ENCODE measurements at regions not wholly inside any gene's neighbourhood (a gene's known extent, or its start where the extent isn't known, plus 50 kb on each side); places are given as distances from the start of the nearest gene placed in this dataset.

GRCh38 chrX:11893933-11894710 is 136.1 kb downstream of the MSL3 start:
- TF ChIP-seq RFX5 (IDR thresholded peaks at IDR 0.05) (no peak), CTCF (IDR thresholded peaks at IDR 0.05) (no peak), RNF2 (IDR thresholded peaks at IDR 0.05; ENCODE audit: borderline replicate concordance, low read depth) (no peak), BHLHE40 (IDR thresholded peaks at IDR 0.05; ENCODE audit: low read depth, low read length) (no peak), POLR2A (IDR thresholded peaks at IDR 0.05; ENCODE audit: low read length) (no peak), POLR2AphosphoS2 (conservative IDR thresholded peaks at IDR 0.05; ENCODE audit: low read length) (no peak), ZC3H11A (IDR thresholded peaks at IDR 0.05) (no peak), ELK1 (IDR thresholded peaks at IDR 0.05; ENCODE audit: low read depth, low read length) (no peak), E2F6 (IDR thresholded peaks at IDR 0.05; ENCODE audit: borderline replicate concordance, low read depth) (no peak), MAX (IDR thresholded peaks at IDR 0.05) (no peak), RAD21 (conservative IDR thresholded peaks at IDR 0.05 in 1 of 2, IDR thresholded peaks at IDR 0.05 in 1 of 2) (no peak), ESRRA (IDR thresholded peaks at IDR 0.05; ENCODE audit: borderline replicate concordance, low read length) (no peak), KDM5A (IDR thresholded peaks at IDR 0.05) (no peak)

Data from A549 (cell line).